Activated T-cell treated with anti-CD3 and anti-CD28 coated beads, Interleukin-2, amount 50 U/mL, for 72 hours (primary cell): ENCODE measurements at regions not wholly inside any gene's neighbourhood (a gene's known extent, or its start where the extent isn't known, plus 50 kb on each side); places are given as distances from the start of the nearest gene placed in this dataset.

Source experiments
- ATAC-seq, 2 donors: fragments of 150-1000 bp; cut with Tn5 transposase; replicated peaks in 1 of 2; 2 replicates each; pipeline ENCODE4 v1.10.0; 2021; ENCODE audit warnings: moderate library complexity in 2 of 2, mild to moderate bottlenecking in 1 of 2
- DNase-seq, 2 donors: peaks; one replicate each; pipeline ENCODE4 v3.0.0; 2021 to 2022; ENCODE audit warnings: mixed read lengths in 1 of 2
- H3K27ac Mint-ChIP-seq: one replicate; pipeline ENCODE4 v1.8.0; 2022; ENCODE audit warnings: mild to moderate bottlenecking, moderate library complexity, mixed read lengths
- H3K27me3 Mint-ChIP-seq: one replicate; pipeline ENCODE4 v1.8.0; 2022; ENCODE audit warnings: low read depth, mixed read lengths
- H3K36me3 Mint-ChIP-seq, 2 donors: one replicate each; pipeline ENCODE4 v1.8.0; 2022; ENCODE audit warnings: mixed read lengths in 2 of 2, mild to moderate bottlenecking in 1 of 2; ENCODE audit not compliant: insufficient read depth in 2 of 2
- H3K4me1 Mint-ChIP-seq: one replicate; pipeline ENCODE4 v1.8.0; 2022; ENCODE audit warnings: low read depth, mixed read lengths
- H3K4me3 Mint-ChIP-seq, 2 donors: one replicate each; pipeline ENCODE4 v1.8.0; 2022; ENCODE audit warnings: mild to moderate bottlenecking in 2 of 2, mixed read lengths in 2 of 2, moderate library complexity in 2 of 2
- H3K9me3 Mint-ChIP-seq, 2 donors: one replicate each; pipeline ENCODE4 v1.8.0; 2022; ENCODE audit warnings: mixed read lengths in 2 of 2

DNA sequence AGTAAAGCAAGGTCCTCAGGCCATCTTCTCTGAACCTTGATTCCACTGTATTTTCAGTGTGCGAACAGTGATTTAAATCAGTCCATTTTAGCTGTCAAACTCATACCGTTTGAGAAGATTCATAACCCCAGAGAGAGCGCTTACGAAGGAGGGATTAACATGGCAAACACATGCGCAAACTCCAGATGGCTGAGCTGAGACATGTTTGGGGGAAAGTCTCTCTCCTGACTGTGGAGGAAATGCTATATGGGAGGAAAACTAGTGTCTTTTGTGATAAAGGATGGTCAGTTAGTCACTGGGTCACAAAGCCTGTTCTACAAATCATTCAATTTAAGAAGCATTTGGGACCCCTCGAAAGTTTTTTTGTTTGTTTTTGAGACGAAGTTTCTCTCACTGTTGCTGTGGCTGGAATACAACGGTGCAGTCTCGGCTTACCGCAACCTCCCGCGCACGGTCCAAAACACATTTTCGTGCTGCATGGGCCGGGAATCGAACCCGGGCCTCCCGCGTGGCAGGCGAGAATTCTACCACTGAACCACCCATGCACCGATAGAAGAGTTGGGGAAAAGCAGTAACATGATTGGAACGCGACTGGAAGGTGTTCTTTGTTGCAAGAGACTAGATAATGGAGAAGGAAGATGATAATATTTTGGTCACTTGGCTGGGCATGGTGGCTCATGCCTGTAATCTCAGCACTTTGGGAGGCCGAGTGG, 58.4 kb upstream of the CXADR start:
- peaks cover 14% of the 10 kb centered on the region for H3K27me3 Mint-ChIP-seq
- peak overlapping the region; percentile 87 for H3K27ac Mint-ChIP-seq
- H3K4me1 Mint-ChIP-seq = peaks cover 10% of the 10 kb centered on the region
- peak overlapping the region; percentile 59 to 66 for H3K4me3 Mint-ChIP-seq
- DNase-seq (peak; percentile 43 to 47), ATAC-seq (peak; percentile 85 to 92)
- no peaks in the 10 kb centered on the region for H3K36me3 Mint-ChIP-seq
- no peaks in the 10 kb centered on the region for H3K9me3 Mint-ChIP-seq

GRCh38 chr21:17455028-17455353, 57.9 kb upstream of the CXADR start:
- no peaks in the 10 kb centered on the region for H3K9me3 Mint-ChIP-seq
- H3K4me1 Mint-ChIP-seq = peaks cover 10% of the 10 kb centered on the region
- DNase-seq (no peak), ATAC-seq (no peak)
- H3K27ac Mint-ChIP-seq = no peak overlapping the region
- no peaks in the 10 kb centered on the region for H3K36me3 Mint-ChIP-seq
- H3K27me3 Mint-ChIP-seq = peaks cover 15% of the 10 kb centered on the region
- H3K4me3 Mint-ChIP-seq = peak overlapping the region; percentile 59 to 66

DNA sequence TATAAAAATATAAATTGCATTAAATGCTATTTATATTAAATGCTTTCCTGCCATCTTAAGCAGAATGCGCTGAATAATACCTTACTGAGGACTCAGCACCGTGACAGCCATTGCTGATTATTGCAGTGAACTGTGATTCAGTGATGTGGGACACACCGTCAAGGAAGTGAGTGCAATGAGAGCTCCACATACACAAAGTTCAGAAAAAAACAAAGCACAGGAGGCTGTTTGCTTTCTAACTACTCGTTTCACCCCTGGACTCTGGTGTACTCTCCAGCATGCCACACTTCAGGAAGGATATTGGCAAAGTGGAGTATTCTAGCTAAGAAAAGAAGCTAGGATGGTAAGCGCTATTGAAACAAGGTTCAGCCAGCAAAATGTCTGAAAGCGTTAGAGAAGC, 57.4 kb upstream of the CXADR start:
- H3K36me3 Mint-ChIP-seq = no peaks in the 10 kb centered on the region
- H3K27me3 Mint-ChIP-seq = peaks cover 15% of the 10 kb centered on the region
- H3K9me3 Mint-ChIP-seq = no peaks in the 10 kb centered on the region
- peaks cover 10% of the 10 kb centered on the region for H3K4me1 Mint-ChIP-seq
- H3K27ac Mint-ChIP-seq = no peak overlapping the region
- H3K4me3 Mint-ChIP-seq = no peak overlapping the region
- DNase-seq (no peak), ATAC-seq (no peak)

DNA sequence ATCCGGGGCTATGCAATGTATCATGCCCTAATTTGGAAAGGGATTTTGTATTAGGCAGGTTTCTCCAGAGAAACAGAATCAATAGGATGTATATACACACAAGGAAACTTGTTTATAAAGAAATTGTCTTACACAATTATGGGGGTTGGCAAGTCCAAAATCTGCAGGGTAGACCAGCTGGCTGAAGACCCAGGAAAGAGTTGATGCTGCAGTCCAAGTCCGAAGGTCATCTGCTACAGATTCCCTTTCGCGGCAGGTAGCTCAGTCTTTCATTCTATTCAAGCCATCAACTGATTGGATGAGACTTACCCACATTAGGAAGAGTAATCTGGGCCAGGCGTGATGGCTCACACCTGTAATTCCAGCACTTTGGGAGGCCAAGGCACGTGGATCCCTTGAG, 54.6 kb upstream of the CXADR start:
- DNase-seq (no peak), ATAC-seq (no peak)
- Mint-ChIP-seq H3K27ac (no peak overlapping the region), H3K36me3 (no peaks in the 10 kb centered on the region), H3K4me3 (no peak overlapping the region), H3K27me3 (peaks cover 23% of the 10 kb centered on the region), H3K4me1 (peaks cover 10% of the 10 kb centered on the region), H3K9me3 (no peaks in the 10 kb centered on the region)

DNA sequence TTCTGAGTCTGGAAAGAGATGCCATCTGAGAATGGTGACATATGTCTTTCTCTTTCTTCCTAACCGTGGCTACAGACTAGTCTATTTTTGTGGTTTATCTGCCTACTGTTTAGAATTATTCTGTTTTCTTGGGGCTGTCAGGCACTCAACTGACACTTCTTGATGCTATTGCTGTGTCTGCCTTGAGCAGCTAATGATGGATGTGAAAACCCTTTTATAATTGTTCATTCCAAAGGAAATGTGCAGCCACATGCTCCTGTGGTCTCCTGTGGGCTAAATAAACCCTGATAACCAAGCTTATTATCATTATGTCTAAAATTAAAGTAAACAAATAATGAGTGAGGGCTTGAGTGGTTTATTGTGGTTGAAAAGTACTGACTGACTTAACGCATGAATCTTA, 52.7 kb upstream of the CXADR start:
- no peaks in the 10 kb centered on the region for H3K4me1 Mint-ChIP-seq
- no peak for DNase-seq
- H3K27ac Mint-ChIP-seq = no peak overlapping the region
- peaks cover 13% of the 10 kb centered on the region for H3K27me3 Mint-ChIP-seq
- ATAC-seq = no peak
- no peak overlapping the region for H3K4me3 Mint-ChIP-seq
- no peaks in the 10 kb centered on the region for H3K36me3 Mint-ChIP-seq
- no peaks in the 10 kb centered on the region for H3K9me3 Mint-ChIP-seq

DNA sequence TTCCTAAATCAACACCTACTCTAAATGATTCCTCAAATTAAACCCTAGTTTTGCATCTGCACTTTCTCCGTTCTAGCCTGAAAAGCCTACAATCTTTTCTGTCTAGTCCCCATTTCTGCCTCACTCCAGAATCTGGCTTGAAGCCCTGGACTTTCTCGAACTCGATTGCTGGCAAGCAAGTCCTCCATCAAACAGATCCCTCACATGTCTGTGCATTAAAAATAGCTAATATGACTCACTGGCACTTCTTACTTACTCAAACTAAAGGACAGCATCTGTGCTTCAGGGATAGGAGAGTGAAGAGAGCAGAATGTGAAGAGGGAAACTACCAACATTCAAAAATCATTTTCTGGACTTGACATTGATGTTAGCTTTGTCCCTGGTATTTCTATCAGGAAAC, 51.8 kb upstream of the CXADR start:
- DNase-seq = no peak
- no peaks in the 10 kb centered on the region for H3K4me1 Mint-ChIP-seq
- no peak overlapping the region for H3K4me3 Mint-ChIP-seq
- ATAC-seq = no peak
- no peak overlapping the region for H3K27ac Mint-ChIP-seq
- no peaks in the 10 kb centered on the region for H3K36me3 Mint-ChIP-seq
- H3K9me3 Mint-ChIP-seq = no peaks in the 10 kb centered on the region
- peaks cover 13% of the 10 kb centered on the region for H3K27me3 Mint-ChIP-seq

GRCh38 chr21:17461582-17461981, 51.3 kb upstream of the CXADR start:
- ATAC-seq = no peak
- Mint-ChIP-seq H3K27ac (no peak overlapping the region), H3K4me3 (no peak overlapping the region), H3K27me3 (peaks cover 13% of the 10 kb centered on the region), H3K36me3 (no peaks in the 10 kb centered on the region), H3K4me1 (no peaks in the 10 kb centered on the region), H3K9me3 (no peaks in the 10 kb centered on the region)
- no peak for DNase-seq

GRCh38 chr21:17462276-17462981, 50.4 kb upstream of the CXADR start:
- peaks cover 13% of the 10 kb centered on the region for H3K27me3 Mint-ChIP-seq
- H3K27ac Mint-ChIP-seq = no peak overlapping the region
- H3K4me3 Mint-ChIP-seq = no peak overlapping the region
- H3K4me1 Mint-ChIP-seq = no peaks in the 10 kb centered on the region
- ATAC-seq (no peak), DNase-seq (no peak)
- no peaks in the 10 kb centered on the region for H3K9me3 Mint-ChIP-seq
- H3K36me3 Mint-ChIP-seq = no peaks in the 10 kb centered on the region
